RWPE2 (cell line): ENCODE measurements at regions not wholly inside any gene's neighbourhood (a gene's known extent, or its start where the extent isn't known, plus 50 kb on each side); places are given as distances from the start of the nearest gene placed in this dataset.
A peak's percentile ranks its signal among the peaks of the same experiment; 100 is the strongest.

ENCODE experiments used
- ATAC-seq: fragments of 200-7000 bp; cut with Tn5 transposase; 3 replicates; pipeline ENCODE4 v1.9.1; 2021; ENCODE audit warnings: low read depth
- DNase-seq: peaks from one replicate; pipeline ENCODE4 v3.0.0-alpha.2; 2020; ENCODE audit warnings: low spot score
- H3K27ac ChIP-seq: fragments of 450-650 bp; 2 replicates; pipeline ENCODE4 v1.5.1; 2017; ENCODE audit warnings: mild to moderate bottlenecking; ENCODE audit not compliant: poor library complexity, severe bottlenecking
- H3K27me3 ChIP-seq: fragments of 250-450 bp; sonication (Bioruptor Pico); 2 replicates; pipeline ENCODE4 v1.5.1; 2021; ENCODE audit warnings: mild to moderate bottlenecking, moderate library complexity; ENCODE audit not compliant: insufficient read depth, poor library complexity, severe bottlenecking
- H3K36me3 ChIP-seq: fragments of 250-450 bp; sonication (Bioruptor Pico); 2 replicates; pipeline ENCODE4 v1.5.1; 2020; ENCODE audit warnings: low read depth, mild to moderate bottlenecking, moderate library complexity
- H3K4me1 ChIP-seq: fragments of 250-450 bp; sonication (Bioruptor Pico); 2 replicates; pipeline ENCODE4 v1.5.1; 2021; ENCODE audit warnings: mild to moderate bottlenecking, moderate library complexity; ENCODE audit not compliant: insufficient read depth, poor library complexity, severe bottlenecking
- H3K4me3 ChIP-seq: fragments of 250-450 bp; sonication (Bioruptor Pico); 2 replicates; pipeline ENCODE4 v1.5.1; 2021; ENCODE audit warnings: mild to moderate bottlenecking, moderate library complexity; ENCODE audit not compliant: severe bottlenecking
- H3K9me3 ChIP-seq: fragments of 250-450 bp; sonication (Bioruptor Pico); 2 replicates; pipeline ENCODE4 v1.5.1; 2021; ENCODE audit warnings: mild to moderate bottlenecking, moderate library complexity; ENCODE audit not compliant: severe bottlenecking
- TF ChIP-seq, protein P1 (sequence below): fragments of 450-650 bp; IDR thresholded peaks from one replicate; pipeline ENCODE4 v1.5.1; 2017; ENCODE audit warnings: mild to moderate bottlenecking, moderate library complexity; ENCODE audit not compliant: poor library complexity, severe bottlenecking

DNA sequence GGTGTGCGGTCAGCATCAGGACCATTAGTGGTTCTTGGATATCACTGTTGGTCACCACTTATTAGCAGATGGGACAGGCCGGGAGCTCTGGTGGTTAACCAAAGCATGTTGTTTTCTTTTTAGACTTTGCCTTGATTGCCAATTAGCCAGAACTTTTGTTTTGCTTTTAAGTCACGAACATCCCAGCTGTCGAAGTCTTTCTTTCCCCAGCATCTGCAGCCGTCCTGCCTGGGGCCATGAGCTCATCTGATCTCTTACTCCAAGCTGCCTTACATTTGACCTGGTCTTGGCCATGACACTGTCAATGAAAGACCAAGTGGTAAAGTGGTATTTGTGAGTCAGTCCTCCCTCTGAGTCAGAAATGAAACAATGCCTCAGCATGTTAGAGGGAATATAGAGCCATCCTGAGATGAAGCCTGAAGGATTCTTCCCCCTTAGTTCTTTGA lies 53.9 kb upstream of the CREB5 start:
- DNase-seq (no peak), ATAC-seq (peak; percentile 89)
- Histone ChIP-seq H3K27me3 (no peaks in the 10 kb centered on the region), H3K36me3 (no peaks in the 10 kb centered on the region), H3K27ac (peak overlapping the region; percentile 26), H3K4me3 (no peak overlapping the region), H3K4me1 (peaks cover 25% of the 10 kb centered on the region), H3K9me3 (no peaks in the 10 kb centered on the region)
- TF ChIP-seq, protein P1, sequence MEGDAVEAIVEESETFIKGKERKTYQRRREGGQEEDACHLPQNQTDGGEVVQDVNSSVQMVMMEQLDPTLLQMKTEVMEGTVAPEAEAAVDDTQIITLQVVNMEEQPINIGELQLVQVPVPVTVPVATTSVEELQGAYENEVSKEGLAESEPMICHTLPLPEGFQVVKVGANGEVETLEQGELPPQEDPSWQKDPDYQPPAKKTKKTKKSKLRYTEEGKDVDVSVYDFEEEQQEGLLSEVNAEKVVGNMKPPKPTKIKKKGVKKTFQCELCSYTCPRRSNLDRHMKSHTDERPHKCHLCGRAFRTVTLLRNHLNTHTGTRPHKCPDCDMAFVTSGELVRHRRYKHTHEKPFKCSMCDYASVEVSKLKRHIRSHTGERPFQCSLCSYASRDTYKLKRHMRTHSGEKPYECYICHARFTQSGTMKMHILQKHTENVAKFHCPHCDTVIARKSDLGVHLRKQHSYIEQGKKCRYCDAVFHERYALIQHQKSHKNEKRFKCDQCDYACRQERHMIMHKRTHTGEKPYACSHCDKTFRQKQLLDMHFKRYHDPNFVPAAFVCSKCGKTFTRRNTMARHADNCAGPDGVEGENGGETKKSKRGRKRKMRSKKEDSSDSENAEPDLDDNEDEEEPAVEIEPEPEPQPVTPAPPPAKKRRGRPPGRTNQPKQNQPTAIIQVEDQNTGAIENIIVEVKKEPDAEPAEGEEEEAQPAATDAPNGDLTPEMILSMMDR, result no peak

DNA sequence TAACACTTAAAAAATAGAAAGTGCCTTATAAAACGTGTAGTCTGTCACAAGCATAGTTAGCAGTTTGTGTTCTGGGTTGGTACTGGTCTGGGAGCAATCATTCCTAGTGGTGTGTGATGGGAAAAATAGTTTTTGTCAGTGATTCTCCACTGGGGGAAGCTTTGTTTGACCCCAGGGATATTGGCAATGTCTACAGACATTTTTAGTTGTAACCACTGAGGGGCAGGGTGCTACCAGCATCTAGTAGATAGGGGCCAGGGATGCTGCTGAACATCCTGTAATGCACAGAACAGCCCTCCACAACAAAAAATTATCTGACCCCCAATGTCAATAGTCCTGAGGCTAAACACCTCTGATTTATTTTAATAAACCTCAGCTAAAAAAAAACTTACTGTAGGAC lies 51.6 kb upstream of the CREB5 start:
- no peak overlapping the region for H3K27ac ChIP-seq
- TF ChIP-seq, protein P1, result peak; percentile 25
- H3K27me3 ChIP-seq, result no peaks in the 10 kb centered on the region
- no peaks in the 10 kb centered on the region for H3K36me3 ChIP-seq
- H3K4me1 ChIP-seq, result peaks cover 14% of the 10 kb centered on the region
- H3K4me3 ChIP-seq, result no peak overlapping the region
- ATAC-seq, result no peak
- H3K9me3 ChIP-seq, result no peaks in the 10 kb centered on the region
- DNase-seq, result no peak

GRCh38 chr7:28361551-28361950 lies 50.8 kb upstream of the CREB5 start:
- DNase-seq (no peak), ATAC-seq (no peak)
- H3K27ac ChIP-seq, result no peak overlapping the region

DNA sequence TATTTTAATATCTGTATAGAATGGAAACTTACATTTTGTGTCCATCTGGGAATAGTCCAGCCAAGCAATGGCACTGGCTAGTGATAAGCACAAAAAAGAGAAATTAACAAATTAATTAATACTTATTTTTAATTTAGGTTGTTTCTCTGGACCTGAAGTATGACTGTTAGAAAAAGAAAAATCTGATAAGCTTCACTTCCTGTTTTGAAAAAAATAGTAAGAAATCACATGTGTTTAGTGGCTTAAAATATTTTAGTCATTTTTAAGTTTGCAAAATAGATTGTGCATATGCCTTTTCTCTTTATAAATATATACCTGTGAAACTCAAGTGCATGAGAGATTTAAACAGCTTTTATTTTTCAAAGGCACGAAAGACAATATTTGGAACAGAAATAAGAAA lies 50.1 kb upstream of the CREB5 start:
- Histone ChIP-seq H3K9me3 (no peaks in the 10 kb centered on the region), H3K36me3 (no peaks in the 10 kb centered on the region), H3K4me1 (peaks cover 14% of the 10 kb centered on the region), H3K27me3 (no peaks in the 10 kb centered on the region), H3K27ac (no peak overlapping the region), H3K4me3 (no peak overlapping the region)
- DNase-seq (no peak), ATAC-seq (no peak)
- TF ChIP-seq, protein P1, result no peak

More at GRCh38 chr7:28361551-28361950, 50.8 kb upstream of the CREB5 start:
- Histone ChIP-seq H3K4me3 (no peak overlapping the region), H3K27me3 (no peaks in the 10 kb centered on the region), H3K4me1 (peaks cover 14% of the 10 kb centered on the region), H3K36me3 (no peaks in the 10 kb centered on the region), H3K9me3 (no peaks in the 10 kb centered on the region)
- TF ChIP-seq, protein P1, result no peak
